GM20000 (cell line): ENCODE measurements at regions not wholly inside any gene's neighbourhood (a gene's known extent, or its start where the extent isn't known, plus 50 kb on each side); places are given as distances from the start of the nearest gene placed in this dataset.

Experiments used
- DNase-seq: peaks from one replicate; pipeline ENCODE4 v3.0.0; 2012; ENCODE audit warnings: low spot score
- TF ChIP-seq, protein P1 (sequence below): IDR thresholded peaks from 2 replicates; pipeline ENCODE4 v1.5.1; 2012; ENCODE audit warnings: mild to moderate bottlenecking, control low read depth; ENCODE audit errors: extremely low read depth, missing control alignments

DNA sequence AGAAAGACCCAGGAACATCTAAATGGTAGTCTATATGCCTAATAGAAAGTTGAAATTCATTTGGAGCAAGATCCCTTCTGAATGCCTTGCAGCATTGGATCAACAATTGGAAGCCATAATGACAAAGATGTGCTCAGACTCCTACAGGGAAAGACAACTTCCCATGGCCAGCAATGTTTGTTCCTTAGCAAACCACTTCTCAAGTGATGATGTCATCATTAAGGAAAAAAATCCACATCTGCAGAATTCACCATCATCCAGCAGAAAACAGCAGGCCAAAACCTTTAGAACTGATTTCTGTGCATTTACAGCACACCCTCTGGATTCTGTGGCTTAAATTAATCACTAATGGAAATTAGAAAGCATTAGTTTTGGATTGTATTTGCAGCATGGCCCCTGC lies 82.4 kb upstream of the ZIC3 start:
- TF ChIP-seq, protein P1, sequence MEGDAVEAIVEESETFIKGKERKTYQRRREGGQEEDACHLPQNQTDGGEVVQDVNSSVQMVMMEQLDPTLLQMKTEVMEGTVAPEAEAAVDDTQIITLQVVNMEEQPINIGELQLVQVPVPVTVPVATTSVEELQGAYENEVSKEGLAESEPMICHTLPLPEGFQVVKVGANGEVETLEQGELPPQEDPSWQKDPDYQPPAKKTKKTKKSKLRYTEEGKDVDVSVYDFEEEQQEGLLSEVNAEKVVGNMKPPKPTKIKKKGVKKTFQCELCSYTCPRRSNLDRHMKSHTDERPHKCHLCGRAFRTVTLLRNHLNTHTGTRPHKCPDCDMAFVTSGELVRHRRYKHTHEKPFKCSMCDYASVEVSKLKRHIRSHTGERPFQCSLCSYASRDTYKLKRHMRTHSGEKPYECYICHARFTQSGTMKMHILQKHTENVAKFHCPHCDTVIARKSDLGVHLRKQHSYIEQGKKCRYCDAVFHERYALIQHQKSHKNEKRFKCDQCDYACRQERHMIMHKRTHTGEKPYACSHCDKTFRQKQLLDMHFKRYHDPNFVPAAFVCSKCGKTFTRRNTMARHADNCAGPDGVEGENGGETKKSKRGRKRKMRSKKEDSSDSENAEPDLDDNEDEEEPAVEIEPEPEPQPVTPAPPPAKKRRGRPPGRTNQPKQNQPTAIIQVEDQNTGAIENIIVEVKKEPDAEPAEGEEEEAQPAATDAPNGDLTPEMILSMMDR = no peak
- no peak for DNase-seq

GRCh38 chrX:137482136-137482535 lies 83.8 kb upstream of the ZIC3 start:
- TF ChIP-seq, protein P1 = no peak
- no peak for DNase-seq

GRCh38 chrX:137479386-137479785 lies 86.5 kb upstream of the ZIC3 start:
- no peak for DNase-seq

GRCh38 chrX:137441711-137442110 lies 124.2 kb upstream of the ZIC3 start:
- TF ChIP-seq, protein P1 = no peak

More at GRCh38 chrX:137479386-137479785, 86.5 kb upstream of the ZIC3 start:
- TF ChIP-seq, protein P1 = no peak

GRCh38 chrX:137432609-137433008 lies 133.3 kb upstream of the ZIC3 start:
- DNase-seq = peak; percentile 45

More at GRCh38 chrX:137441711-137442110, 124.2 kb upstream of the ZIC3 start:
- DNase-seq = no peak

DNA sequence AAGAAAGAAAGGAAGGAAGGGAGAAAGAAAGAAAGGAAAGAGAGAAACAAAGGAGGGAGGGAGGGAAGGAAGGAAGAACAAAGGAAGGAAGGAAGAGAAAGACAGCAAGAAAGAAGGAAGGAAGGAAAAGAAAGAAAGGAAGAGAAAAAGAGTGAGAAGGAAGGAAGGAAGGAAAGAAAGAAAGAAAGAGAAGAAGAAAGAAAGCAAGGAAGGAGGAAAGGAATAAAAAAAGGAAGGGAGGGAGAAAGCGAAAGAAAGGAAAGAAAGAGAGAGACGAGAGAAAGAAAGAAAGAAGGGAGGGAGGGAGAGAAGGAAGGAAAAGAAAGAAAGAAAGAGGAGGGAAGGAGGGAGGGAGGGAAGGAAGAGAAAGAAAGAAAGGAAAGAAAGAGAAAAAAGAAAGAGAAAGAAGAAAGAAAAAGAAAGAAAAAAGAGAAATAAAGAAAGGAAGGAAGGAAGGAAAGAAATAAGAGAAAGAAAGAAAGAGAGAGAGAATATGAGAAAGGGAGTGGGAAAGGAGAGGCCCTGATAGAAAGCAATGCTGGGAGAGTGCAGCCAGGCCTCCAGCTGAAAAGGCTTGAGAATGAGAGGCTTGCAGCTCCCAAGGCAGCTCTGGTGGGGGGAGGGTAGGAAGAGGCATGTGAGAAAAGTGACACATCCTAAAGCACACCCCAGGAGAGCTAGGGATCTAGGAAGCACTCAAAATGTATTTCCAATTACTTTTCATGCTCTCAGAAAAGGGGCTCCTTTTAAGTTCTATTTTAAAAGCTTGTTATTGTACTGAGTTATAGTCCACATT lies 134.0 kb upstream of the ZIC3 start:
- DNase-seq = no peak

More at GRCh38 chrX:137432609-137433008, 133.3 kb upstream of the ZIC3 start:
- TF ChIP-seq, protein P1 = peak; percentile 32

DNA sequence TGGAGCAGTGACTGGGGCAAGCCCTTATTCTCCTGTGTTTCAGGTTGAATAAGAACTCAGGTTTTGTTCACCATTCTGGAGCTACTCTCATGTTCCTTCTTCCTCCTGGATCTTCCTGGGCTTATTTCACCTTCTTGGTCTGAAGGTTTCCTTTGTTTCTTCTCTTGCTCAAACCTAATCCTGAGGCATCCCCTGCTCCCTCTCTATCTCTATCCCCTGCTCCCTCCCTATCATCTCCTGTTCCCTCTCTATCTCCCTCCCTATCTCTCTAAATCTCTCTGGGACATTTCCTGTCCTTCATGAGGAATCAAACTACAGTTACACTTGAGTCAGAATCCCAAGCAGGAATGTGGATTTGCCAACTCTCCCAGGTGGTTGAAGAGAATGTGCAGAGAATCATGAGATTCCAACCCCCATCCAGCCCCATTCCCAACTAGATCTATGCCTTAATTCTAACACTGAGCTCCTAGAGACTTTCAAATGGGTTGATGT lies 134.9 kb upstream of the ZIC3 start:
- no peak for DNase-seq
- TF ChIP-seq, protein P1 = no peak

More for the DNA sequence above, 134.0 kb upstream of the ZIC3 start:
- TF ChIP-seq, protein P1 = no peak
